Mammary epithelial cell (primary cell): ENCODE measurements at regions not wholly inside any gene's neighbourhood (a gene's known extent, or its start where the extent isn't known, plus 50 kb on each side); places are given as distances from the start of the nearest gene placed in this dataset.

Experiments used
- CTCF ChIP-seq, 2 donors: IDR thresholded peaks in 1 of 2; conservative IDR thresholded peaks in 1 of 2; 2 replicates each; pipeline ENCODE4 v1.5.1; 2011 to 2012; ENCODE audit warnings: inconsistent platforms in 2 of 2, low read length in 2 of 2, mild to moderate bottlenecking in 2 of 2, control low read depth in 1 of 2, low read depth in 1 of 2; ENCODE audit not compliant: insufficient read depth in 1 of 2; ENCODE audit errors: extremely low read depth in 1 of 2
- EZH2 ChIP-seq: IDR thresholded peaks from 2 replicates; pipeline ENCODE4 v1.6.1; 2012; ENCODE audit warnings: low read length, inconsistent platforms, borderline replicate concordance

GRCh38 chr16:86710602-86710950 lies 132.2 kb downstream of the FOXL1 start:
- no peak for TF ChIP-seq CTCF (conservative IDR thresholded peaks at IDR 0.05 in 1 of 2, IDR thresholded peaks at IDR 0.05 in 1 of 2; ENCODE audit: extremely low read depth in 1 of 2, insufficient read depth in 1 of 2, low read depth in 1 of 2, low read length in 2 of 2)
- no peak for TF ChIP-seq EZH2
